Right forelimb (tissue), 1 donor: ENCODE measurements at regions not wholly inside any gene's neighbourhood (a gene's known extent, or its start where the extent isn't known, plus 50 kb on each side); places are given as distances from the start of the nearest gene placed in this dataset.
"Not testable (repeated sequence)": the region's sequence is repeated elsewhere in the genome, so short reads cannot be mapped to it uniquely, and the experiment has no call there.

Experiments
- DNase-seq: peaks from one replicate; pipeline ENCODE4 v3.0.0-alpha.2; 2018

GRCh38 chr5:104080646-104081175 is 518.1 kb upstream of the NUDT12 start:
- no peak for DNase-seq

GRCh38 chr5:104079861-104080645 is 517.5 kb upstream of the NUDT12 start:
- not testable (repeated sequence) for DNase-seq

- DNase-seq, result no peak
These were observed 509.3 kb upstream of the NUDT12 start for GRCh38 chr5:104071887-104072286.

- DNase-seq, result no peak
These were observed 500.2 kb upstream of the NUDT12 start for GRCh38 chr5:104062621-104063377.

- no peak for DNase-seq
These were observed 499.1 kb upstream of the NUDT12 start for GRCh38 chr5:104061707-104062106.

GRCh38 chr5:104053353-104053649 is 490.7 kb upstream of the NUDT12 start:
- no peak for DNase-seq

GRCh38 chr5:104052558-104053352 is 490.2 kb upstream of the NUDT12 start:
- DNase-seq, result no peak

- DNase-seq, result no peak
These were observed 487.8 kb upstream of the NUDT12 start for GRCh38 chr5:104050436-104050835.

- DNase-seq, result no peak
These were observed 487.2 kb upstream of the NUDT12 start for GRCh38 chr5:104049752-104050151.

GRCh38 chr5:104048231-104048630 is 485.6 kb upstream of the NUDT12 start:
- no peak for DNase-seq

- no peak for DNase-seq
These were observed 483.4 kb upstream of the NUDT12 start for GRCh38 chr5:104045987-104046386.

- DNase-seq, result not testable (repeated sequence)
These were observed 477.3 kb upstream of the NUDT12 start for GRCh38 chr5:104039871-104040270.

- not testable (repeated sequence) for DNase-seq
These were observed 474.5 kb upstream of the NUDT12 start for GRCh38 chr5:104037136-104037535.

GRCh38 chr5:104033186-104033585 is 470.6 kb upstream of the NUDT12 start:
- DNase-seq, result not testable (repeated sequence)

- DNase-seq, result no peak
These were observed 461.9 kb upstream of the NUDT12 start for GRCh38 chr5:104024538-104024937.

- DNase-seq, result no peak
These were observed 461.1 kb upstream of the NUDT12 start for GRCh38 chr5:104023739-104024138.

- DNase-seq, result no peak
These were observed 457.4 kb upstream of the NUDT12 start for GRCh38 chr5:104019956-104020355.

- DNase-seq, result no peak
These were observed 455.7 kb upstream of the NUDT12 start for GRCh38 chr5:104018299-104018698.

- DNase-seq, result no peak
These were observed 454.1 kb upstream of the NUDT12 start for GRCh38 chr5:104016646-104017045.

GRCh38 chr5:104015765-104016164 is 453.2 kb upstream of the NUDT12 start:
- no peak for DNase-seq

GRCh38 chr5:104002783-104003182 is 440.2 kb upstream of the NUDT12 start:
- not testable (repeated sequence) for DNase-seq

- DNase-seq, result no peak
These were observed 438.5 kb upstream of the NUDT12 start for GRCh38 chr5:104001136-104001535.

GRCh38 chr5:103993031-103993430 is 430.4 kb upstream of the NUDT12 start:
- DNase-seq, result no peak
